Testis (tissue), 2 donors: ENCODE measurements at regions not wholly inside any gene's neighbourhood (a gene's known extent, or its start where the extent isn't known, plus 50 kb on each side); places are given as distances from the start of the nearest gene placed in this dataset.

Source experiments
- CTCF ChIP-seq, 3 experiments: fragments of 450-650 bp in 2 of 3; fragments of 200-600 bp in 1 of 3; sonication (generic) in 1 of 3; IDR thresholded peaks; one replicate each; pipeline ENCODE4 v1.5.1; 2016 to 2019; ENCODE audit warnings: antibody characterized with exemption in 3 of 3, mild to moderate bottlenecking in 2 of 3, moderate library complexity in 1 of 3
- POLR2A ChIP-seq: fragments of 450-650 bp; IDR thresholded peaks from one replicate; pipeline ENCODE4 v1.6.1; 2017; ENCODE audit warnings: antibody characterized with exemption, mild to moderate bottlenecking, moderate library complexity

- TF ChIP-seq CTCF (IDR thresholded peaks at IDR 0.05) (no peak), POLR2A (no peak)
Observed at GRCh38 chr16:82370282-82370681, 200.3 kb upstream of the MPHOSPH6 start.
